ENCODE measurements at regions not wholly inside any gene's neighbourhood (a gene's known extent, or its start where the extent isn't known, plus 50 kb on each side); places are given as distances from the start of the nearest gene placed in this dataset.

DNA sequence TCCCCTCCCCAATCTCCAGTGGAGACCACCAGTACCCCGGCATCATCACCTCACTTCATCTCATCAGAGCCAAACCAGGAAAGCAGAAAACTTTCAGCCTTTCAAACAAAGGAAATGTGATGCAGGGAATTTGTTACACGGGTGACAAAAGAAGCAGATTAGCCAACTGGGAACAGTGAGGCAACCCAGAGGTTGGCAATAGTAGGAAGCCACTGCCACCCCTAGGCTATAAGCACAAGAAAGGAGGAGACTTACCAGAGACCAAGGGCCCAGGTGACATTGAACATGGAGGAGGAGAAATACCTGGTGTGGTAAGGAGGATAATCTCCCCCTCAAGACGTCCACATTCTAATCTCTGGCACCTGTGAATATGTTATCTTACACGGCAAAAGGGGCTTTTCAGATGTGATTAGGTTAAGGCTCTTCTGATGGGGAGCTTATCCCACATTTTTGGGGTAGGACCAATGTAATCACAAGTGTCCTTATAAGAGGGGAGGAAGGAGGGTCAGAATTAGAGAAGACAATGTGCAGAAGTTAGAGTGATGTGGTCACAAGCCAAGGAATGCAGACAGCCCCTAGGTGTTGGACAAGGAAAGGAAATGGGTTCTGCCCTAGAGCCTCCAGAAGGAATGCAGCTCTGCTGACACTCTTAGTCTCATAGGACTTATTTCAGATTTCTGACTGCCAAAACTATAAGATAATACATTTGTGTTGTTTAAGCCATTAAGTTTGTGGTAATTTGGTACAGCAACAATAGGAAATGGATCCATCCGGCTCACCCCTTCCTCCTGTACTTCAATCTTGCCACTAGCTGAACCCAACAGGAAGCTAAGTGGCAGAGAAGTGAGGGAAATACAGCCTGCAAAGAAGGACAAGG is 83.6 kb upstream of the VAV3 start:
- Histone ChIP-seq H3K36me3 (no peaks in the 10 kb centered on the region), H3K4me1 (peaks cover 41% of the 10 kb centered on the region), H3K4me3 (no peak overlapping the region), H3K9me3 (no peaks in the 10 kb centered on the region), H3K27me3 (no peaks in the 10 kb centered on the region), H3K27ac (peak overlapping the region; percentile 8)
- DNase-seq (ENCODE audit: low spot score in 2 of 2): no peak
- TF ChIP-seq, protein P1, sequence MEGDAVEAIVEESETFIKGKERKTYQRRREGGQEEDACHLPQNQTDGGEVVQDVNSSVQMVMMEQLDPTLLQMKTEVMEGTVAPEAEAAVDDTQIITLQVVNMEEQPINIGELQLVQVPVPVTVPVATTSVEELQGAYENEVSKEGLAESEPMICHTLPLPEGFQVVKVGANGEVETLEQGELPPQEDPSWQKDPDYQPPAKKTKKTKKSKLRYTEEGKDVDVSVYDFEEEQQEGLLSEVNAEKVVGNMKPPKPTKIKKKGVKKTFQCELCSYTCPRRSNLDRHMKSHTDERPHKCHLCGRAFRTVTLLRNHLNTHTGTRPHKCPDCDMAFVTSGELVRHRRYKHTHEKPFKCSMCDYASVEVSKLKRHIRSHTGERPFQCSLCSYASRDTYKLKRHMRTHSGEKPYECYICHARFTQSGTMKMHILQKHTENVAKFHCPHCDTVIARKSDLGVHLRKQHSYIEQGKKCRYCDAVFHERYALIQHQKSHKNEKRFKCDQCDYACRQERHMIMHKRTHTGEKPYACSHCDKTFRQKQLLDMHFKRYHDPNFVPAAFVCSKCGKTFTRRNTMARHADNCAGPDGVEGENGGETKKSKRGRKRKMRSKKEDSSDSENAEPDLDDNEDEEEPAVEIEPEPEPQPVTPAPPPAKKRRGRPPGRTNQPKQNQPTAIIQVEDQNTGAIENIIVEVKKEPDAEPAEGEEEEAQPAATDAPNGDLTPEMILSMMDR (IDR thresholded peaks at IDR 0.05): no peak
- no peak for TF ChIP-seq EP300 (IDR thresholded peaks at IDR 0.05)
- no peak for TF ChIP-seq POLR2A (IDR thresholded peaks at IDR 0.05)
- no peak for TF ChIP-seq POLR2AphosphoS5 (IDR thresholded peaks at IDR 0.05)
- 87% methylated on average over 5 of the region's 5 CpGs for WGBS

DNA sequence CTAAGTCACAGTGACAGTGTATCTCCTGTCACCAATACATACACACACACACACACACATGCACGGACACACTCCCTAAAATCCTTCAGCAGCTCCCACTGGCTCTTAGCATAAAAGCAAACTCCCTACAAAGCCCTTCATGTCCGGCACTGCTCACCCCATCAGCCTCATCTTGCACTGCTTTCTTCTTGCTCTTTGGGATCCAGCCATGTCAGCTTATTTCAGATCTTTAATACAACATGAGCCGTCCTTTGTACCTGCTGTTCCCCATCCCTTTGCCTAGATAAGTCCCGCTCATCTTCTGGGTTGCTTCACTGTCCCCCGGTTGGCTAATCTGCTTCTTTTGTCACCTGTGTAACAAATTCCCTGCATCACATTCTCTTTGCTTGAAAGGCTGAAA is 82.1 kb upstream of the VAV3 start:
- WGBS: 78% methylated on average over 5 of the region's 5 CpGs
- Histone ChIP-seq H3K9me3 (no peaks in the 10 kb centered on the region), H3K27ac (no peak overlapping the region), H3K36me3 (no peaks in the 10 kb centered on the region), H3K4me1 (peaks cover 31% of the 10 kb centered on the region), H3K4me3 (no peak overlapping the region), H3K27me3 (no peaks in the 10 kb centered on the region)
- no peak for TF ChIP-seq POLR2AphosphoS5 (IDR thresholded peaks at IDR 0.05)
- TF ChIP-seq, protein P1 (IDR thresholded peaks at IDR 0.05): no peak
- TF ChIP-seq EP300 (IDR thresholded peaks at IDR 0.05): no peak
- no peak for TF ChIP-seq POLR2A (IDR thresholded peaks at IDR 0.05)
- DNase-seq (ENCODE audit: low spot score in 2 of 2): no peak

- no peak for DNase-seq (ENCODE audit: low spot score in 2 of 2)
- H3K27me3 ChIP-seq: no peaks in the 10 kb centered on the region
- H3K4me3 ChIP-seq: no peak overlapping the region
- H3K4me1 ChIP-seq: peaks cover 29% of the 10 kb centered on the region
- TF ChIP-seq, protein P1 (IDR thresholded peaks at IDR 0.05): no peak
- TF ChIP-seq POLR2AphosphoS5 (IDR thresholded peaks at IDR 0.05) (no peak), EP300 (IDR thresholded peaks at IDR 0.05) (no peak), POLR2A (IDR thresholded peaks at IDR 0.05) (no peak)
- 57% methylated on average over 2 of the region's 2 CpGs for WGBS
- H3K9me3 ChIP-seq: no peaks in the 10 kb centered on the region
- peak overlapping the region; percentile 6 for H3K27ac ChIP-seq
- no peaks in the 10 kb centered on the region for H3K36me3 ChIP-seq
Measured at GRCh38 chr1:108046026-108046425, 81.0 kb upstream of the VAV3 start.

DNA sequence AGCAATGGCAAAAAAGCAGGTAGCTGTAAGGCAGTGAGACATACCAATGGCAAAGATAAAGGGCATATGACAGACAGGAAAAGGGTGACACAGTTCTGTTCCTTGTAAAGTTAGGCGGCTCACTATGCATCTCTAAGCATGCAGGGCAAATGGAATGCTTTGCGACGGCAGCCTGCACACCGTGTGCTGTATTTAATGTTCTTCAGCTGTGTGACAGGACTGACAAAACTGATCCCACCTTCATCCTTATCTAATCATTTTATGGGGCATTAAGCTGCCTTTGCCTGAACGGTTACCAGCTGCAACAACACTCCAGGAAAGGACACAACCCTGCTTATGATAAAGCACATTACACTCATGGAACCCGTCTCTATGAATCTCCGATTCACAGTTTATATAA is 80.5 kb upstream of the VAV3 start:
- no peaks in the 10 kb centered on the region for H3K36me3 ChIP-seq
- 40% methylated on average over 7 of the region's 7 CpGs for WGBS
- no peak for DNase-seq (ENCODE audit: low spot score in 2 of 2)
- H3K27ac ChIP-seq: peak overlapping the region; percentile 6
- H3K4me3 ChIP-seq: no peak overlapping the region
- TF ChIP-seq POLR2A (IDR thresholded peaks at IDR 0.05): no peak
- no peak for TF ChIP-seq EP300 (IDR thresholded peaks at IDR 0.05)
- no peaks in the 10 kb centered on the region for H3K27me3 ChIP-seq
- H3K4me1 ChIP-seq: peaks cover 29% of the 10 kb centered on the region
- H3K9me3 ChIP-seq: no peaks in the 10 kb centered on the region

- no peak for TF ChIP-seq POLR2AphosphoS5 (IDR thresholded peaks at IDR 0.05)
- no peak for TF ChIP-seq POLR2A (IDR thresholded peaks at IDR 0.05)
- TF ChIP-seq EP300 (IDR thresholded peaks at IDR 0.05): no peak
- TF ChIP-seq, protein P1 (IDR thresholded peaks at IDR 0.05): no peak
- WGBS: 59% methylated on average over 2 of the region's 2 CpGs
- H3K27me3 ChIP-seq: no peaks in the 10 kb centered on the region
- H3K36me3 ChIP-seq: no peaks in the 10 kb centered on the region
- no peak for DNase-seq (ENCODE audit: low spot score in 2 of 2)
- peaks cover 27% of the 10 kb centered on the region for H3K4me1 ChIP-seq
- no peak overlapping the region for H3K27ac ChIP-seq
- H3K9me3 ChIP-seq: no peaks in the 10 kb centered on the region
- no peak overlapping the region for H3K4me3 ChIP-seq
Measured at GRCh38 chr1:108044318-108044717, 79.3 kb upstream of the VAV3 start.

All from suprapubic skin (tissue), 4 donors.